Stimulated activated naive CD8-positive, alpha-beta T cell treated with anti-CD3 and anti-CD28 coated beads, Interleukin-15, Interleukin-2, amounts not matched to agents 100 ng/mL and 50 ng/mL, for 24 hours (primary cell): ENCODE measurements at regions not wholly inside any gene's neighbourhood (a gene's known extent, or its start where the extent isn't known, plus 50 kb on each side); places are given as distances from the start of the nearest gene placed in this dataset.

Experiments used
- H3K27ac Mint-ChIP-seq: one replicate; pipeline ENCODE4 v1.8.0; 2021; ENCODE audit warnings: mild to moderate bottlenecking, mixed read lengths
- H3K27me3 Mint-ChIP-seq: one replicate; pipeline ENCODE4 v1.8.0; 2021; ENCODE audit warnings: mixed read lengths
- H3K36me3 Mint-ChIP-seq: one replicate; pipeline ENCODE4 v1.8.0; 2021; ENCODE audit warnings: low read depth, mixed read lengths
- H3K4me1 Mint-ChIP-seq: one replicate; pipeline ENCODE4 v1.8.0; 2021; ENCODE audit warnings: low read depth, mixed read lengths
- H3K4me3 Mint-ChIP-seq: one replicate; pipeline ENCODE4 v1.8.0; 2021; ENCODE audit warnings: mild to moderate bottlenecking, mixed read lengths
- H3K9me3 Mint-ChIP-seq: one replicate; pipeline ENCODE4 v1.8.0; 2021; ENCODE audit warnings: mixed read lengths

DNA sequence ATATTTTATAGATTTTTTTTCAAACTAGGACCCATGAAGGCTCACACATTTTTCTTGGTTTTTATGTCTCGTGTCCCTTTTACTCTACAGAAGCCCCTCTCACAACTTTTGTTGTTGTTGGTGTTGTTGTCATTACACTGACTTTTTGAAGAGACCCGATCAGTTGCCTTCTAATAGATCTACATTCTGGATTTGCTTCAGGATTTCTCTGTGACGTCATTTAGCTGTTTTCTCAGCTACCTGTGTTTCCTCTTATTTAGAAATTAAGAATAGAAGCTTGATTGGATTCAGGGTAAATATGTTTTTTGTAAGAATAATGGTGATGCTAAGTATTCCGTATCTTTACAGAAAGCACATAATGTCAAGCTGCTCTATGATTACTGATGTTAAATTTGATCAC, 213.3 kb upstream of the ZNF462 start:
- Mint-ChIP-seq H3K27me3 (peaks cover 6% of the 10 kb centered on the region), H3K27ac (no peak overlapping the region), H3K4me1 (no peaks in the 10 kb centered on the region), H3K36me3 (no peaks in the 10 kb centered on the region), H3K9me3 (peaks cover 16% of the 10 kb centered on the region), H3K4me3 (no peak overlapping the region)

GRCh38 chr9:106653213-106653612, 209.8 kb upstream of the ZNF462 start:
- Mint-ChIP-seq H3K9me3 (peaks cover 13% of the 10 kb centered on the region), H3K4me3 (no peak overlapping the region), H3K27ac (no peak overlapping the region), H3K4me1 (no peaks in the 10 kb centered on the region), H3K27me3 (peaks cover 6% of the 10 kb centered on the region), H3K36me3 (no peaks in the 10 kb centered on the region)

GRCh38 chr9:106655966-106656365, 207.0 kb upstream of the ZNF462 start:
- no peak overlapping the region for H3K4me3 Mint-ChIP-seq
- H3K4me1 Mint-ChIP-seq: no peaks in the 10 kb centered on the region
- H3K27me3 Mint-ChIP-seq: peaks cover 6% of the 10 kb centered on the region
- no peak overlapping the region for H3K27ac Mint-ChIP-seq
- H3K9me3 Mint-ChIP-seq: peaks cover 18% of the 10 kb centered on the region
- no peaks in the 10 kb centered on the region for H3K36me3 Mint-ChIP-seq

GRCh38 chr9:106657926-106658325, 205.0 kb upstream of the ZNF462 start:
- peaks cover 18% of the 10 kb centered on the region for H3K9me3 Mint-ChIP-seq
- peaks cover 6% of the 10 kb centered on the region for H3K27me3 Mint-ChIP-seq
- no peak overlapping the region for H3K27ac Mint-ChIP-seq
- H3K36me3 Mint-ChIP-seq: no peaks in the 10 kb centered on the region
- H3K4me3 Mint-ChIP-seq: no peak overlapping the region
- H3K4me1 Mint-ChIP-seq: no peaks in the 10 kb centered on the region

GRCh38 chr9:106668534-106668933, 194.4 kb upstream of the ZNF462 start:
- Mint-ChIP-seq H3K4me3 (no peak overlapping the region), H3K4me1 (no peaks in the 10 kb centered on the region), H3K9me3 (peaks cover 4% of the 10 kb centered on the region), H3K27me3 (no peaks in the 10 kb centered on the region), H3K27ac (no peak overlapping the region), H3K36me3 (no peaks in the 10 kb centered on the region)

GRCh38 chr9:106669835-106670234, 193.1 kb upstream of the ZNF462 start:
- Mint-ChIP-seq H3K9me3 (peaks cover 4% of the 10 kb centered on the region), H3K36me3 (no peaks in the 10 kb centered on the region), H3K4me3 (no peak overlapping the region), H3K4me1 (no peaks in the 10 kb centered on the region), H3K27me3 (no peaks in the 10 kb centered on the region), H3K27ac (no peak overlapping the region)

GRCh38 chr9:106670418-106670817, 192.5 kb upstream of the ZNF462 start:
- peaks cover 4% of the 10 kb centered on the region for H3K9me3 Mint-ChIP-seq
- no peak overlapping the region for H3K27ac Mint-ChIP-seq
- no peaks in the 10 kb centered on the region for H3K36me3 Mint-ChIP-seq
- no peaks in the 10 kb centered on the region for H3K27me3 Mint-ChIP-seq
- no peaks in the 10 kb centered on the region for H3K4me1 Mint-ChIP-seq
- H3K4me3 Mint-ChIP-seq: no peak overlapping the region

GRCh38 chr9:106675780-106676179, 187.2 kb upstream of the ZNF462 start:
- H3K36me3 Mint-ChIP-seq: no peaks in the 10 kb centered on the region
- peaks cover 10% of the 10 kb centered on the region for H3K9me3 Mint-ChIP-seq
- H3K4me3 Mint-ChIP-seq: no peak overlapping the region
- no peak overlapping the region for H3K27ac Mint-ChIP-seq
- no peaks in the 10 kb centered on the region for H3K4me1 Mint-ChIP-seq
- H3K27me3 Mint-ChIP-seq: no peaks in the 10 kb centered on the region

DNA sequence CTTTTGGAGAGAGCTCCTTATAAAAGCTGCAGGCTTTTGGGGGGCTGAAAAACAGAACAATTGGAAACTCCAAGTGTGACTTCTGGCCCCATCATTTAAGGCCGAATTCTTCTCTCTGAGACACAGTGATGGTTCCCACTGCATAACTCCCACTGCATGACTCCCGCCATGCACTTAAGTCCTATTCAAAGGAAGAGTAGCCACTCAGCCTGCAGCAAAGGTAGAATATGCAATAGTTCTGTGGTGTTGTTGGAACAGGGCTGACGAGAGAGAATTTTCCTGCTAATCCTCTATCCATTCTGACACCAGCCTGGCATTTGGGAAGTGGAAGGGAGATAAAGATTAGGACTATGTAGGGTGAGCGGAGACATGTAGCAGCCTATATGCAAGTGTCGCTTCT, 185.6 kb upstream of the ZNF462 start:
- Mint-ChIP-seq H3K4me3 (no peak overlapping the region), H3K27ac (no peak overlapping the region), H3K9me3 (peaks cover 10% of the 10 kb centered on the region), H3K27me3 (no peaks in the 10 kb centered on the region), H3K36me3 (no peaks in the 10 kb centered on the region), H3K4me1 (no peaks in the 10 kb centered on the region)

DNA sequence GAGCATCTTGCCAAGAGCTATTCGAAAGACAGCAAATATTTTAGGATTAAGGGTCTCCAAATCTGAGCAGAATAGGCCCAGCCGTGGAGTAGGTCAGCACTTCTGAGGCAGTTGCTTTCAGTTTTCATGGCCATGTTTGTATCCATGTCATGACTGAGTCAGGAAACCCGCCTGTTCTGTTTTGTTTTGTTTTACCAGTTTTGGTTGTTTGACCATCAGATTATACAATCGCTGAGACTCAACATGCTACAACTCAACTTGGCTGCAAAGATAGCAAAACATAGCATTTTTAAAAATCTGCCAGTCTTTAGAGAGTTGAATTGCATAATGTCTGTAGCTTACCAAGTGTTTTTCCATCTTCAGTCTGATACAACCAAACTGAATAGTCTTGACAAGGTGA, 185.1 kb upstream of the ZNF462 start:
- no peak overlapping the region for H3K4me3 Mint-ChIP-seq
- H3K27ac Mint-ChIP-seq: no peak overlapping the region
- peaks cover 10% of the 10 kb centered on the region for H3K9me3 Mint-ChIP-seq
- H3K4me1 Mint-ChIP-seq: no peaks in the 10 kb centered on the region
- no peaks in the 10 kb centered on the region for H3K27me3 Mint-ChIP-seq
- H3K36me3 Mint-ChIP-seq: no peaks in the 10 kb centered on the region

DNA sequence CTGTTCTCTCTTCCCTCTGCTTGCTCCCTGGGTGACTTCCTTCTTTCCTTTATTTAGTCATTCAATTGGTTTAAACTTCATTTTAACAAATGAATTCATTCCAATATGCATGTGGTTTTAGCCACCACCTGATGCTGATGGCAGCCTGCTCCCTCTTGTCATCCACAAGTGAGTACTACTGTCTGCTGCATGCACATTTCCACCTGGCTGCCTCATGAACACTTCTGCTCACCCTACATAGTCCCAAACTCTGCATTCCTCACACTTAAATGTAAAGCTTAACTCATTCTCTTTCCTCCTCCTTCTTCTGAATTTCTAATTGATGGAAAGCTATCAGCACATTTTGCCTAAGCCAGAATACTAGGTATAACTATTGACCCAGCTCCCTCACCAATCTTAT, 184.7 kb upstream of the ZNF462 start:
- Mint-ChIP-seq H3K27me3 (no peaks in the 10 kb centered on the region), H3K36me3 (no peaks in the 10 kb centered on the region), H3K27ac (no peak overlapping the region), H3K4me3 (no peak overlapping the region), H3K4me1 (no peaks in the 10 kb centered on the region), H3K9me3 (peaks cover 10% of the 10 kb centered on the region)

- no peak overlapping the region for H3K27ac Mint-ChIP-seq
- peaks cover 3% of the 10 kb centered on the region for H3K27me3 Mint-ChIP-seq
- H3K4me1 Mint-ChIP-seq: no peaks in the 10 kb centered on the region
- no peak overlapping the region for H3K4me3 Mint-ChIP-seq
- H3K9me3 Mint-ChIP-seq: peaks cover 17% of the 10 kb centered on the region
- H3K36me3 Mint-ChIP-seq: no peaks in the 10 kb centered on the region
These were observed 180.5 kb upstream of the ZNF462 start for GRCh38 chr9:106682420-106682819.

GRCh38 chr9:106683454-106683853, 179.5 kb upstream of the ZNF462 start:
- Mint-ChIP-seq H3K27ac (no peak overlapping the region), H3K4me1 (no peaks in the 10 kb centered on the region), H3K4me3 (no peak overlapping the region), H3K9me3 (peaks cover 15% of the 10 kb centered on the region), H3K36me3 (no peaks in the 10 kb centered on the region), H3K27me3 (peaks cover 3% of the 10 kb centered on the region)

GRCh38 chr9:106684940-106685695, 177.8 kb upstream of the ZNF462 start:
- H3K4me3 Mint-ChIP-seq: no peak overlapping the region
- H3K9me3 Mint-ChIP-seq: peaks cover 12% of the 10 kb centered on the region
- no peak overlapping the region for H3K27ac Mint-ChIP-seq
- H3K27me3 Mint-ChIP-seq: peaks cover 3% of the 10 kb centered on the region
- H3K4me1 Mint-ChIP-seq: no peaks in the 10 kb centered on the region
- H3K36me3 Mint-ChIP-seq: no peaks in the 10 kb centered on the region

- H3K36me3 Mint-ChIP-seq: no peaks in the 10 kb centered on the region
- H3K4me1 Mint-ChIP-seq: no peaks in the 10 kb centered on the region
- peaks cover 3% of the 10 kb centered on the region for H3K27me3 Mint-ChIP-seq
- no peak overlapping the region for H3K27ac Mint-ChIP-seq
- H3K9me3 Mint-ChIP-seq: peaks cover 7% of the 10 kb centered on the region
- H3K4me3 Mint-ChIP-seq: no peak overlapping the region
These were observed 173.9 kb upstream of the ZNF462 start for GRCh38 chr9:106689089-106689488.

DNA sequence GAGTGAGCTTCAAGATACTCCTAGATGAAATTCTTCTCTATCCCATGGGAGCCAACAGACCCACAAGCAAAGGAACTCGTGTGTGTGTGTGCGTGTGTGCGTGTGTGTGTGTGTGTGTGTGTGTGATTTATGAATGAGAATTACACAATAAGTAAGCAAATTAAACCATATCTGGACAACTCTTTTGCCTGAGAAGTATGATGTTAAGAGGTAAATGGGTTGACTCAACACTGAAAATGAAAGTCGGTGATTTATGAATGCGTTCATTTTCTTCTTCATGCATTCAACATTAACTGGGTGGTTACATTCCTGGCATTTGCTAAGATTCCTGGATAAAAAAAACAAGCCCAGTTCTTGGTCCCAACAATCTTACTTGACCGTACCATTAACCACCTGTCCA, 171.3 kb upstream of the ZNF462 start:
- peaks cover 4% of the 10 kb centered on the region for H3K9me3 Mint-ChIP-seq
- H3K27ac Mint-ChIP-seq: no peak overlapping the region
- no peaks in the 10 kb centered on the region for H3K36me3 Mint-ChIP-seq
- H3K4me1 Mint-ChIP-seq: no peaks in the 10 kb centered on the region
- no peaks in the 10 kb centered on the region for H3K27me3 Mint-ChIP-seq
- H3K4me3 Mint-ChIP-seq: no peak overlapping the region
